ENCODE measurements at regions not wholly inside any gene's neighbourhood (a gene's known extent, or its start where the extent isn't known, plus 50 kb on each side); places are given as distances from the start of the nearest gene placed in this dataset.

GRCh38 chr3:22887664-22888291 lies 315.3 kb upstream of the UBE2E2 start:
- Histone ChIP-seq H3K36me3 (no peaks in the 10 kb centered on the region), H3K27me3 (no peaks in the 10 kb centered on the region), H3K4me3 (no peak overlapping the region), H3K27ac (no peak overlapping the region), H3K9me3 (no peaks in the 10 kb centered on the region), H3K4me1 (peaks cover 0 to 17% (median 15%) of the 10 kb centered on the region in 4 donors)
- no peak for TF ChIP-seq EP300 (IDR thresholded peaks at IDR 0.05)
- no peak for TF ChIP-seq POLR2AphosphoS5 (IDR thresholded peaks at IDR 0.05)
- no peak for TF ChIP-seq POLR2A (IDR thresholded peaks at IDR 0.05)
- TF ChIP-seq, protein P1, sequence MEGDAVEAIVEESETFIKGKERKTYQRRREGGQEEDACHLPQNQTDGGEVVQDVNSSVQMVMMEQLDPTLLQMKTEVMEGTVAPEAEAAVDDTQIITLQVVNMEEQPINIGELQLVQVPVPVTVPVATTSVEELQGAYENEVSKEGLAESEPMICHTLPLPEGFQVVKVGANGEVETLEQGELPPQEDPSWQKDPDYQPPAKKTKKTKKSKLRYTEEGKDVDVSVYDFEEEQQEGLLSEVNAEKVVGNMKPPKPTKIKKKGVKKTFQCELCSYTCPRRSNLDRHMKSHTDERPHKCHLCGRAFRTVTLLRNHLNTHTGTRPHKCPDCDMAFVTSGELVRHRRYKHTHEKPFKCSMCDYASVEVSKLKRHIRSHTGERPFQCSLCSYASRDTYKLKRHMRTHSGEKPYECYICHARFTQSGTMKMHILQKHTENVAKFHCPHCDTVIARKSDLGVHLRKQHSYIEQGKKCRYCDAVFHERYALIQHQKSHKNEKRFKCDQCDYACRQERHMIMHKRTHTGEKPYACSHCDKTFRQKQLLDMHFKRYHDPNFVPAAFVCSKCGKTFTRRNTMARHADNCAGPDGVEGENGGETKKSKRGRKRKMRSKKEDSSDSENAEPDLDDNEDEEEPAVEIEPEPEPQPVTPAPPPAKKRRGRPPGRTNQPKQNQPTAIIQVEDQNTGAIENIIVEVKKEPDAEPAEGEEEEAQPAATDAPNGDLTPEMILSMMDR (IDR thresholded peaks at IDR 0.05), result peak in 3 of 4 experiments; percentile 28 to 50 (median 37)
- intact Hi-C loops (cut with DNase I), result loop anchor here (5.0 kb wide), 1 partner anchor 325 kb away; no protein-coding TSS in a partner anchor
- DNase-seq, result no peak
- 20 to 50% methylated on average over 2 of the region's 2 CpGs for WGBS, 2 donors

GRCh38 chr3:22893101-22893500 lies 310.0 kb upstream of the UBE2E2 start:
- Histone ChIP-seq H3K9me3 (no peaks in the 10 kb centered on the region), H3K4me1 (peaks cover 0 to 47% (median 35%) of the 10 kb centered on the region in 4 donors), H3K36me3 (no peaks in the 10 kb centered on the region), H3K4me3 (no peak overlapping the region), H3K27me3 (no peaks in the 10 kb centered on the region), H3K27ac (no peak overlapping the region)
- WGBS, 2 donors, result 58 to 64% methylated on average over 2 of the region's 2 CpGs
- DNase-seq, result no peak
- TF ChIP-seq POLR2A (IDR thresholded peaks at IDR 0.05) (no peak), EP300 (IDR thresholded peaks at IDR 0.05) (no peak), POLR2AphosphoS5 (IDR thresholded peaks at IDR 0.05) (no peak)
- TF ChIP-seq, protein P1 (IDR thresholded peaks at IDR 0.05), result no peak
- intact Hi-C loops (cut with DNase I), result no loop called here

GRCh38 chr3:22893644-22894325 lies 309.3 kb upstream of the UBE2E2 start:
- H3K4me1 ChIP-seq, result peaks cover 0 to 54% (median 38%) of the 10 kb centered on the region in 4 donors
- H3K9me3 ChIP-seq, result no peaks in the 10 kb centered on the region
- H3K27ac ChIP-seq, result no peak overlapping the region
- no peaks in the 10 kb centered on the region for H3K27me3 ChIP-seq
- no peak overlapping the region for H3K4me3 ChIP-seq
- 64 to 72% methylated on average over 3 of the region's 3 CpGs for WGBS, 2 donors
- no peaks in the 10 kb centered on the region for H3K36me3 ChIP-seq
- TF ChIP-seq POLR2AphosphoS5 (IDR thresholded peaks at IDR 0.05) (no peak), EP300 (IDR thresholded peaks at IDR 0.05) (no peak), POLR2A (IDR thresholded peaks at IDR 0.05) (no peak)
- TF ChIP-seq, protein P1 (IDR thresholded peaks at IDR 0.05), result no peak
- no peak for DNase-seq
- intact Hi-C loops (cut with DNase I), result no loop called here

DNA sequence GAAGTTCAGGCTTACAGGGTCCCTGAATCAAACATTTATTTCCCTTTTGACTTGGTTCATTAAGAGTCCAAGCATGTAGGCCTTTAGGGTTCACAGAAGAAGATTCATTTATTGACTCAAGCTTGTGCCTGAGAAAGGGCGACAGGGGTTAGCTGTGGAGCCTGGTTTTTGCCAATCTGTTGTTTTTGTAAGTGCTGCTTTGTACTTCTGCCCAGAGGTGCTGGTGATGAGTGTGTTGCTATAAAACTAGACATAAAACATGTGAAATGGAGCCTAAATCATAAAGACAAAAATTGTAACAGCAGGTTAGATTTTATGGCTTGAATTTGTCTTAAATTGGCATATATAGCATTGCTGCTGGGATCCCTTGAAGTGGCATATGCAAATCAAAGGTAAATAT lies 308.3 kb upstream of the UBE2E2 start:
- intact Hi-C loops (cut with DNase I), result no loop called here
- no peak overlapping the region for H3K4me3 ChIP-seq
- no peak for DNase-seq
- no peaks in the 10 kb centered on the region for H3K9me3 ChIP-seq
- H3K27ac ChIP-seq, result no peak overlapping the region
- H3K36me3 ChIP-seq, result no peaks in the 10 kb centered on the region
- 89% methylated on average over 1 of the region's 1 CpG for WGBS, 2 donors
- TF ChIP-seq EP300 (IDR thresholded peaks at IDR 0.05) (no peak), POLR2AphosphoS5 (IDR thresholded peaks at IDR 0.05) (peak in 3 of 4 donors; percentile 36 to 71 (median 61))
- TF ChIP-seq, protein P1 (IDR thresholded peaks at IDR 0.05), result no peak
- peaks cover 0 to 54% (median 38%) of the 10 kb centered on the region in 4 donors for H3K4me1 ChIP-seq
- H3K27me3 ChIP-seq, result no peaks in the 10 kb centered on the region
